Glutamatergic neuron (in vitro differentiated cells): ENCODE measurements at regions not wholly inside any gene's neighbourhood (a gene's known extent, or its start where the extent isn't known, plus 50 kb on each side); places are given as distances from the start of the nearest gene placed in this dataset.

Experiments
- DNase-seq: peaks from one replicate; pipeline ENCODE4 v3.0.0; 2022
- H3K27ac Mint-ChIP-seq: one replicate; pipeline ENCODE4 v1.8.0; 2020; ENCODE audit warnings: mild to moderate bottlenecking, mixed read lengths, inconsistent platforms; ENCODE audit not compliant: unreplicated experiment
- H3K27me3 Mint-ChIP-seq: one replicate; pipeline ENCODE4 v1.8.0; 2020; ENCODE audit warnings: mild to moderate bottlenecking, moderate library complexity, mixed read lengths, inconsistent platforms; ENCODE audit not compliant: unreplicated experiment
- H3K36me3 Mint-ChIP-seq: one replicate; pipeline ENCODE4 v1.8.0; 2020; ENCODE audit warnings: mild to moderate bottlenecking, mixed read lengths, inconsistent platforms; ENCODE audit not compliant: unreplicated experiment
- H3K4me1 Mint-ChIP-seq: one replicate; pipeline ENCODE4 v1.8.0; 2020; ENCODE audit warnings: mild to moderate bottlenecking, low read depth, mixed read lengths, inconsistent platforms; ENCODE audit not compliant: unreplicated experiment
- H3K4me3 Mint-ChIP-seq: one replicate; pipeline ENCODE4 v1.8.0; 2020; ENCODE audit warnings: mild to moderate bottlenecking, mixed read lengths, inconsistent platforms; ENCODE audit not compliant: unreplicated experiment
- H3K9me3 Mint-ChIP-seq: one replicate; pipeline ENCODE4 v1.8.0; 2020; ENCODE audit warnings: mild to moderate bottlenecking, moderate library complexity, mixed read lengths, inconsistent platforms; ENCODE audit not compliant: unreplicated experiment
- CTCF ChIP-seq: fragments of 200-600 bp; sonication (generic); IDR thresholded peaks from one replicate; pipeline ENCODE4 v1.5.0; 2021; ENCODE audit not compliant: partially characterized antibody, unreplicated experiment

GRCh38 chr9:81841333-81841732 is 86.9 kb upstream of the SPATA31D4 start:
- Mint-ChIP-seq H3K27ac (no peak overlapping the region), H3K36me3 (no peaks in the 10 kb centered on the region), H3K27me3 (peaks cover 2% of the 10 kb centered on the region), H3K4me1 (peaks cover 3% of the 10 kb centered on the region), H3K9me3 (no peaks in the 10 kb centered on the region), H3K4me3 (no peak overlapping the region)
- no peak for TF ChIP-seq CTCF
- no peak for DNase-seq

- no peaks in the 10 kb centered on the region for H3K36me3 Mint-ChIP-seq
- H3K9me3 Mint-ChIP-seq, result no peaks in the 10 kb centered on the region
- H3K27ac Mint-ChIP-seq, result no peak overlapping the region
- H3K4me3 Mint-ChIP-seq, result no peak overlapping the region
- no peak for TF ChIP-seq CTCF
- H3K27me3 Mint-ChIP-seq, result no peaks in the 10 kb centered on the region
- peaks cover 3% of the 10 kb centered on the region for H3K4me1 Mint-ChIP-seq
- DNase-seq, result no peak
These were observed 84.1 kb upstream of the SPATA31D4 start for GRCh38 chr9:81844131-81844567.

- H3K36me3 Mint-ChIP-seq, result no peaks in the 10 kb centered on the region
- peaks cover 3% of the 10 kb centered on the region for H3K4me1 Mint-ChIP-seq
- no peaks in the 10 kb centered on the region for H3K9me3 Mint-ChIP-seq
- no peak for DNase-seq
- no peak overlapping the region for H3K27ac Mint-ChIP-seq
- no peak overlapping the region for H3K4me3 Mint-ChIP-seq
- no peak for TF ChIP-seq CTCF
- no peaks in the 10 kb centered on the region for H3K27me3 Mint-ChIP-seq
These were observed 80.9 kb upstream of the SPATA31D4 start for GRCh38 chr9:81847181-81847915.

GRCh38 chr9:81848472-81848871 is 79.8 kb upstream of the SPATA31D4 start:
- H3K27ac Mint-ChIP-seq, result no peak overlapping the region
- no peaks in the 10 kb centered on the region for H3K27me3 Mint-ChIP-seq
- DNase-seq, result no peak
- peaks cover 3% of the 10 kb centered on the region for H3K4me1 Mint-ChIP-seq
- no peak for TF ChIP-seq CTCF
- H3K9me3 Mint-ChIP-seq, result no peaks in the 10 kb centered on the region
- H3K4me3 Mint-ChIP-seq, result no peak overlapping the region
- no peaks in the 10 kb centered on the region for H3K36me3 Mint-ChIP-seq

- TF ChIP-seq CTCF, result no peak
- no peak for DNase-seq
- H3K27me3 Mint-ChIP-seq, result no peaks in the 10 kb centered on the region
- H3K4me1 Mint-ChIP-seq, result no peaks in the 10 kb centered on the region
- no peaks in the 10 kb centered on the region for H3K9me3 Mint-ChIP-seq
- no peak overlapping the region for H3K4me3 Mint-ChIP-seq
- H3K27ac Mint-ChIP-seq, result no peak overlapping the region
- no peaks in the 10 kb centered on the region for H3K36me3 Mint-ChIP-seq
These were observed 78.5 kb upstream of the SPATA31D4 start for GRCh38 chr9:81849631-81850259.
